GM18909 (cell line): ENCODE measurements at regions not wholly inside any gene's neighbourhood (a gene's known extent, or its start where the extent isn't known, plus 50 kb on each side); places are given as distances from the start of the nearest gene placed in this dataset.
"Not testable (repeated sequence)": the region's sequence is repeated elsewhere in the genome, so short reads cannot be mapped to it uniquely, and the experiment has no call there.

Experiments
- ATAC-seq: cut with Tn5 transposase; IDR thresholded peaks from one replicate; pipeline ENCODE4 v1.9.1; 2021; ENCODE audit warnings: mild to moderate bottlenecking; ENCODE audit not compliant: unreplicated experiment, poor library complexity

DNA sequence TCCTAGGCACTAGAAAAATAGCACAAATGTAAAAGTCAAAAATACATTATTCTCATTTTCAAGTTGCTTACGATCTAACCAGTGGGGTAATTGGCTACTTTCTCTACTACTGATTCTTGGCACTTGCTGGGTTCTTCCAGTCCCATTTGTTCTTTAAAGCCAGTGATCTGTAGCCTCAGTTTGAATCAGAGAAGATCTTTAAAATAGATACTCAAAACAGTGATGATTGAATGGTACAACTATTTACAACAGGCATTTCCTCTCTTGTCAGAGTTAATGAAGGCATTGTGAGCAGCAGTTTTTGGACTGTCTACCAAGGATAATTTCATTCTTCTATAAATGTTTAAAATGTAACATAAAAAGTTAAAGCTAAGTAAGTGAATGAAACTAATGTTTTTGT is 128.3 kb upstream of the FSIP2 start:
- no peak for ATAC-seq

DNA sequence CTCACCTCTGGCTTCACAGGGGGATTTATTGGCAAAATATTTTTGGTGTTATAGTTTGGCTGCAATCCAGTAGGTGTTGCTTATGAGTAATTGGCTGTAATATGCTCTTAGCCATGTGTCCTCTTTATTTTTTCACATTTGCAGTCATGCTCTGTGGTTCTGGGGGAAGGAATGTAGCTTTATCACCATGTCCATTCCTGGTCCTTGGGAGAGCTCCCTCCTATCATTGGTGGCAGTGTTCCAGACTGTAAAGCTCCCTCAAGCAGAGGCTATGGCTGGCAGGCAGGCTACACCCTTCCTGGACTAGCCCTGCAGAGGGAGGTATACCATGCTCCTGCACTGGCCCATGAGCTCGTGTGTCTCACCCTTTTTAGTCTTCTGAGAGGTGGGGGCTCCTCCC is 120.0 kb upstream of the FSIP2 start:
- ATAC-seq = no peak

DNA sequence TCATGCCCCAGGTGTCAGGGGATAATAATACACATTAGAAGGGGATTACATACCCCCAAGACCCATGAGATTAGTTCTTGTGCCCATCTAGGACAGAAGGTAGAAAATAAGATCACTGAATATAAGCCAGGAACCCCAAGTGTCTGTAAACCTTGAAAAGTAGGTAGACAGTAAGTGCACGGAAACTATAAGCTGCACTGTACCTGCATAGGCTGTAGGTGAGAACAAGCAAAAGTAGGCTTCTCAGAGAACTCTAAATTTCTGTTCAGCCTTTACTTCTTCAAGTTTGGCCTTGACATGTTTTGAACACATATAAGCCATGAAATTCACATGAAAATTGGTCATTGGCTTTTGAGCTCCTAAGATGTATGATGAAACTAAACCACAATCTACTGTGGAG is 113.0 kb upstream of the FSIP2 start:
- ATAC-seq = no peak

DNA sequence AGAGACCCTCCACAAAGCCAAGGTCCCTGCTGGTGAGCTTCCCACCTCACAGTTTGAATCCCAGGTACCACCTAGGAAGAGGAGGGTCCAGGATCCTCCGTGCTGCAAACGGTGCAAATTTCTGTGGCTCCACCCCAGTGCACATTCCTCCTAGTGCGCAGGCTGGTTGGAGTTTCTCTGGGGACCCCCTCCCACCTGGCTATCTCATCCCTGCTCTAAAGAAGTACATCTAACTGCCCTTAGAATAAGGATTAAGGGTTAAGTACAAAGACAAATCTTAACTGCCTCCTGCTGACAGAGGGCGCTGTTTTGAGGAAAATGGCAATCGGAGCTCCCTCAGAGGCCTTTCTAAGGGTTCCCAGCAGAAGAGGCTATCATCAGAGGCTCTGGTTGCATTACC is 109.6 kb upstream of the FSIP2 start:
- no peak for ATAC-seq

DNA sequence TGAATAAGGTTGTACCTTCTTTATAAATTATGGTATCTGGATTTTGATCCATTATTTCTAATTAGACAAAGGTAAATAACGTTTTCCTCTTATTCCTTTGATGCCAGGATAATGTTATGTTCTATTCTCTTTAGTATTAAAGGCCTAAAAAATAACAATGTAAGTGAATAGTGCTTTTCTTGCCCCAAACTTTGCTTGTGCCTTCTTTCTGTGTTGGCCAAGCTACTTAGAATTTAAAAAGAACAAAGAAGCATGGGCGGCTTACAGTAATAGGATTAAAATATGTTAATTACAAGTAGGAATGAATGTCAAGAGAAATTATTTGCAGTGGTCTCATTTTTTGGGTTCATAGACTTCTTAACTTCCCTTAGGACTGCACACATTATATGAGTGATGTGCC is 105.0 kb upstream of the FSIP2 start:
- ATAC-seq = no peak

DNA sequence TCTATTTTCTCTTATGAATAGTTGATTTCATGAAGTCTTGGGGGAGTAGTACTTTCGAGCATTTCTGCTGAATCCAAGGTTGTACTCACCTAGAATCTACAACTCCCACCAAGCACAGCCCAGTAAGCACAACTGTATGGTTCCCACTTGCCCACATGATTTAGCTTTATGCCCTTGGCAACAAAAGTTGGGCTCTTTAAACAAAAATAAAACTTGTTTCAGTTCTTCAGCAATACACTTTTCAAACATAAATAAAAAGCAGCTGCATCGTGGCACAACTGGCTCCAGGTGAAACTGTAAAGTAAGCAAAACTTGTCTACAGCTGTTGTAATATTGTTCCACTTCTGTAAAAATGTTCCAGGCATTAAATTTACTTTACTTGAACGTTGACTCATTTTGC is 99.8 kb upstream of the FSIP2 start:
- no peak for ATAC-seq

DNA sequence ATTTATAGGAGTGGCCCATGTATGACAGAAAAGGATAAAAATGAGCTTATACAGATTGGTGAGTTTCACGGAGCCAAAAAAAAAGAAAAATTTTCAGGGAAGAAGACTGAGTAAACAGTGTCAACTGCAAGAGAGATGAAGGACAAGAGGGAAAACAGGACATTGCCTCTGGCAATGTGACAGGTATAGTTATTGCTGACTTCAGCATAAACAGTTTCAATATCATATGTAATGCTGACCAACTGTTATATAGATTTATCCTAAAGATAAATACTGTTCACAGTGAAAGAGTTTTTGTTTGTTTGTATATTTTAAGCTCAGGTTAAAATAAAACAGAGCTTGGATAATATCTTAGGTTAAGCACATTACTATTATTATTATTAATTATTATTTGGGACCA is 98.0 kb upstream of the FSIP2 start:
- no peak for ATAC-seq

DNA sequence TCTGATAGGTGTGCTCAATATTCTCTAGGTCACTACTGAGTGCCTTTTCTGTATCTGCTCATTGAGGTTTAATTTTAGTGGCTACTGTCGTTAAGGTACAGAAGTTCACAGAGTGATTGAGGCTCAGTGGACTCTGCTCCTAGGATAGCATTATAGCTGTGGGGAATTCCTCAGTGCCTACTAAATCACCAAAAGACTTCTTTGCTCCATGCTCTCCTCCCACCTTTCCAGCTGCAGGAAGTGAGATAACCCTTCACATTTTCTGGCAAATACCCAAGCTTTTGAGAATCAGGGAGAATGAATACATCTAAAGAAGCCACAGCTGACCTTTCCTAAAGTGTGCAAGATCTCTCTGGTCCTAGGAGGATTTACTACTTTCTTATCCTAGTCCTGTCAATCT is 95.2 kb upstream of the FSIP2 start:
- ATAC-seq = no peak

DNA sequence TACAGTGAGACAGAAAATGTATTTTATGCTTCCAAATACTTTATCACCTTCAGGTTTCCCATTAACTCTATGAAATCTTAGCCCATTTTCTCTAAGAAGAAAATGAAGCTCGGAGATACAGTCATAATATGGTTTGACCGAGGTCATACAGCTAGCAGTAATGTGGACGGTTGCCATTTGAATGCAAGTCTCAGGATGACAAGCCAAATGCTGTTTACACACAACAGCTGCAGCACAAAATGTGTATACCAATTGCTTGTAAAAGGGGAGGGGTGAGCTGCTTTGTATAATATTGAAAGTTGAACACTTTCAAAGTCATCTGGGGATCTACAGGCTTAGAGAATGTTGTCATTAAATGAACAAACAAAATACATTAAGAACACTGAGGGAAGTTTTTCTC is 93.8 kb upstream of the FSIP2 start:
- ATAC-seq = no peak

DNA sequence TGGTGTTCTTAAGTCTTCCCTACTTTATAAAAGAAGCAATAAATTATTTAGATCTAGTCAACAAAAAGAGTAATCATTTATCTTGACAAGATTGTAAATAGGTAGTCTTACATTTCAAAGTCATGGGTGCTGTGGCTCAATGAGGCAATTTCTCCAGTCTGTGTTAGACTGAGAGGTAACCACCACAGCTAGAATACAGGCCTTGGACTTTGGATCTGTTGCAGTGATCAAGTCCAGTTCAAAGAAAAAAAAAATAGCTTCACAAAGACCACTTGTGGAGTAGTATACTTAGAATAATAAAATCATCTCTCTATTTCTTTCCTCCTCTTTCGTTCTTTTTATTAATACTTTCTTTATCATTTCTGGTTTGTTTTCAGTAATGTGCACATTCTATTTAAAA is 93.1 kb upstream of the FSIP2 start:
- ATAC-seq = no peak

DNA sequence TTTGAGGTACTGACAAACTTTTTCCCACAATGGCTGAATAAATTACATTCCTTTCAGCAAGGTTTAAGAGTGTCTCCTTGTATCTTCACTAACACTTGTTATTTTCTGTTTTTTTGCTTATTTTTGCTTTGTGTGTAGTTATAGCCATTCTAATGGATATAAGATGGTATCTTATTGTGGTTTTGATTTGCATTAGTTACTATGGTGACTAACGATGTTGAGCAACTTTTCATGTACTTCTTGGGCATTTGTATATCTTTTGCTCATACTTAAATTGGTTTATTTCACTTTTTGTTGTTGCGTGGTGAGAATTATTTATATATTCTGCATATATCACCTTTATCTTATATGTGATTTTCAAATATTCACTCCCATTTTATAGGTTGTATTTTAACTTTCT is 79.9 kb upstream of the FSIP2 start:
- ATAC-seq = no peak

DNA sequence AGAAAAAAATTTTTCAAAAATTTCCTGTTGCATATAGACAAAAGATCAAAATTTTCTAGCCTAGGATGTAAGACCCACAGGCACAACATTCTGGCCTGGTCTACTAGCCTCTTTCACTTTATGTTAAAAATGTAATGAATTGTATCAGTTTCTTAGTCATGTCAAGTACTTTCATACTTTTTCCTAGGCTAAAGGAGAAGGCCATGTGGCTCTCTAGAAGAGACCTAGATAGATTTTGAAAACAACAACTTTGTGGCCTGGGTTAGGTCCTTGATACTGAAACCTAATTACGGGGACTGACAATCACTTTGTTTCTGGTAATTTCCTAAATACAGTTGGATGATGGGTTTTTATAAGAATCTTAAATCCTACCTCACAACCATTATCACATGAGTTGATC is 74.8 kb upstream of the FSIP2 start:
- ATAC-seq = no peak

DNA sequence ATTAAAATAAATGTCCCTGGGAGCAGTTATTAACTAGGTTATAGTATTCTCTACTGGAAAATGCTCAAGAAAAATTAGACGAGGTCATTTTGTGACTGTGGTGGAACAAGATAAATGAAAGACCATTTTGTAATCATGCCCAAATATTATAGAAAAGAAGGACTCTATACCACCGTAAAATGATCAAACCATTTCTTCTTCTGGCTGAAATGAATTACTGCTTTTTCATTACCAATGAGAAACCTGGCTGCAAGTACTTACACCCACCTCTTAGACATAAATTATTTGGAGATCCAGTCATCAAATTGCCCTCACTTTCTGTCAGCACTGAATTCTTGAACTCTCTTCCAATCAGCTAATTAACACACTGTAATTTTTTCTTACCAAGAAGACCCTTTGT is 74.2 kb upstream of the FSIP2 start:
- no peak for ATAC-seq

DNA sequence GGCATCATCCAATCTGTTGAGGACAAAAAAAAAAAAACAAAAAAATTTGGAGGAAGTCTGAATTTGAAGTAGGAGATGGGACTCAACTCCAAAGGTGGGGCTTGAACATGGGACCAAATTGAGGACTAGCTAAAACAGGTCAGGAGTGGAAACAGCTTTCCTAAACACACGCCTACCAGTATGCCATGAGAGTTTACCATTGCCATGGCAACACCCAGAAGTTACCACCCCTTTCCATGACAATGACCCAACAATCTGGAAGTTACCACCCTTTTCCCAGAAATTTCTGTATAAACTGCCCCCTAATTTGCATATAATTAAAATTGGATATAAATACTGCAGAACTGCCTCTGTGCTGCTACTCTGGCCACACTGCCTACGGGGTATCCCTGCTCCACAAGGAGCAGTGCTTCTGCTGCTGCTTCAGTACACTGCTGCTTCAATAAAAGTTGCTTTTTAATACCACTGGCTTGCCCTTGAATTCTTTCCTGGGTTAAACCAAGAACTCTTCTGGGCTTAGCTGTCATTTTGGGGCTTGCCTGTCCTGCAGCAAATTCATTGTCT is 73.3 kb upstream of the FSIP2 start:
- no peak for ATAC-seq

DNA sequence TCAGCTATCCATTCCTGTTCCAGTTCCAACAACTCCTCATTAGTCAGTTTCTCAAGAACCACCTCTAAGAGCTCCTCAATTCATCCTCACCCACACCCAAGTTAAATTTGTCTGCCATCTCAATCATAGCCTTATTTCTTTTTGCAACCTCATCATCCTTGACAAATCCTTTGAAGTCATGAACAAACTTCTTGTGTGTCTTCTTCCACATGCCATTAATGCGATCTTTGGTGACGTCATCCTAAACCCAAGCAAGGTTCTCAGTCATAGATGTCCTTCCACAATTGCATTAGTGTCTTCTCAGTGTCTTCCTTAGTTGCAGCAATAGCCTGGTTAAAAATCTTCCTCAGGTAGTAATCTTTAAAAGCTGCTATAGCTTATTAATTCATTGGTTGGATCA is 71.2 kb upstream of the FSIP2 start:
- ATAC-seq = no peak

DNA sequence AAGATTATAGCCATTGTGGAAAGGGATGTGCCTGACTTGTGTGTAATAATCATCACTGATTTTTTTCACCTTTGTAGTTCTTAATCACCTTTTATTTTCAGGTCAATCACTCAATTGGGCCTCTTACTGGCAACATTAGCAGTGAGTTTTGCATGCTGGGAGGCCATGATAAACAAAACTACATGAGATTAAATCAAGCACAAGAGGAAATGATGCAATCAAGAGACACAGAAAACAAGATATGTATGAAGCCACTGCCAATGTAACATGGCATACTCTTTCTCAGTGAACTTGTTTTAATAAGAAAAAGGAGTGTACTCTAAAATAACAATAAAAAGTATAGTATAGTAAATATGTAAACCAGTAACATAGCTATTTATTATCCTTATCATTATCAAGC is 69.9 kb upstream of the FSIP2 start:
- no peak for ATAC-seq

DNA sequence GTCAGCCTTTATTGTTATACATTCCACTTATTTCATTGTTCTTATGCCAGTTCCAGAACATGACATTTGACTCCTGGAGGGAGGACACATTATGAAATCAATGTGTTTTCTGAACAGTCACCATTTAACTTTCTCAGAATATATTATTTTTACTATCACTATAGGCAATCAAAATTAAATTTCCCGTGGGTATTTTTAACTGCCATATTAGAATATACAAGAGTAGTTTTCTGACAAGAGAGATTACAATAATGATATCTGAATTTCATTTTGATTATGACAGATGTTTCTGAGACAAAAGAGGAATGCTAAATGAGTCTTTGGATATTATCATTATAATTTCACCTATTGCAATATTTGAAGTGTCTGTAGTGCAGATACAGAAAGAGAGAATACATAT is 64.4 kb upstream of the FSIP2 start:
- no peak for ATAC-seq

DNA sequence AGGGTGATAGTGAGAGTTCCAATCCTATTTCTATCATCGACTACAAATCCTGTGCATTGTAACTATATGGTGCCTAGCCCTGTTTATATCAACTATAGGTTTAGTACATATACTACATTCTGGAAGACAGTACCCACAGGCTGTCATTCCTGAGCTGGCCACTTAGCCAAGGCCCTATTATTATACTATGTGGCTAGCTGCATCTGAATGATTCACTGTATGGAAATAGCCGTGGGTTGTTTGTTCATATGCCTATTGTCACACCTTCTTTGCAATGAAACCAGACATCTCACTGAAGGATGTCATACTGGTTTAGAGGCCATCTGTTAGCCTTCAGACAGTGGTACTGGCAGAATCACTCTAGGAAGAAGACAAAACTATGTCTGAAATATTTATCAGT is 62.3 kb upstream of the FSIP2 start:
- no peak for ATAC-seq

DNA sequence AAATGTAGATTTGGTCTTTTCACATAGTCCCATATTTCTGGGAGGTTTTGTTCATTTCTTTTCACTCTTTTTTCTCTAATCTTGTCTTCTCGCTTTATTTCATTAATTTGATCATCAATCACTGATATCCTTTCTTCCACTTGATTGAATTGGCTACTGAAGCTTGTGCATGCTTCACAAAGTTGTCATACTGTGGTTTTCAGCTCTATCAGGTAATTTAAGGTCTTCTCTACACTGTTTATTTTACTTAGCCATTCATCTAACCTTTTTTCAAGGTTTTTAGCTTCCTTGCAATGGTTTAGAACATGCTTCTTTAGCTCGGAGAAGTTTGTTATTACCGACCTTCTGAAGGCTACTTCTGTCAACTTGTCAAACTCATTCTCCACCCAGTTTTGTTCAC is 51.6 kb upstream of the FSIP2 start:
- ATAC-seq = not testable (repeated sequence)

DNA sequence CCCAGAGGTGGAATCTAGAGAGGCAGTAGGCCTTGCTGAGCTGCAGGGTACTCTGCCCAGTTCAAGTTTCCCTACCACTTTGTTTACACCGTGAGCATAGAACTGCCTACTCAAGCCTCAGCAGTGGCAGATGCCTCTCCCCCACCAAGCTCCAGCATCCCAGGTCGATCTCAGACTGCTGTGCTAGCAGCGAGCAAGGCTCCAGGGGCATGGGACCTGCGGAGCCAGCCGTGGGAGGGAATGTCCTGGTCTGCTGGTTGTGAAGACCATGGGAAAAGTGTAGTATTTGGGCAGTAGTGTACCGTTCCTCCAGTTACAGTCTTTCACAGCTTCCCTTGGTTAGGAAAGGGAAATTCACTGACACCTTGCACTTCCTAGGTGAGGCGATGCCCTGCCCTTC is 50.6 kb upstream of the FSIP2 start:
- ATAC-seq = no peak
